Activated CD4-positive, alpha-beta T cell treated with anti-CD3 and anti-CD28 coated beads, Interleukin-2, amount 50 U/mL, for 16 hours (primary cell): ENCODE measurements at regions not wholly inside any gene's neighbourhood (a gene's known extent, or its start where the extent isn't known, plus 50 kb on each side); places are given as distances from the start of the nearest gene placed in this dataset.
"Not testable (repeated sequence)": the region's sequence is repeated elsewhere in the genome, so short reads cannot be mapped to it uniquely, and the experiment has no call there.

Experiments
- DNase-seq: peaks from one replicate; pipeline ENCODE4 v3.0.0-alpha.2; 2020

DNA sequence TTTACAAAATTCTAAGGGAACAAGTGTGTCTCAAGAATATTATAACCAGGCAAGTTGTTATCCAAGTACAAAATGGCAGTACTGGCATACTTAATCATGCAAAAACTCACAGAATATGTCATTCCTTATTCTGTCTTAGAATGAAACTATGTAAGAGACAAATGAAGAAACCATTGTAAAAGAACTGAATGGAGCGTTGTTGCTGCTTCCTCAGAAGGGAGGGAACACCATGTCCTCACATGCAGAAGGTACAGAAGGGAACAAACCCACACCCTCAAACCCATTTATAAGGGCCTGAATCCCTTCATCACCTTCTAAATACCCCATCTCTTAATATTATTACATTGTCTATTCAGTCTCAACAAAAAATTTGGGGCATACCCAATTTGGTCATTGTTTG lies 960.0 kb downstream of the LTN1 start:
- DNase-seq = not testable (repeated sequence)

DNA sequence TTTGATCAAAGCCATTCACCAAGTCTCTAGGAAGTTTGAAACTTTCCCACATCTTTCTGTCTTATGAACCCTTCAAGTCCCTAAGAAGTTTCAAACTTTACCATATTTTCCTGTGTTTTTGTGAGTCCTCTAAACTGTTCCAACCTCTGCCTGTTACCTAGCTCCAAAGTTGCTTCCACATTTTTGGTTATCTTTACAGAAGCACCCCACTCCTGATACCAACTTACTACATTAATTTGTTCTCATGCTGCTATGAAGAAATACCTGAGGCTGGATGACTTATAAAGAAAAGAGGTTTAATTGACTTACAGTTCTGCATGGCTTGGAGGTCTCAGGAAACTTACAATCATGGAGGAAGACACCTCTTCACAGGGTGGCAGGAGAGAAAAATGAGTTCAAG lies 961.6 kb downstream of the LTN1 start:
- not testable (repeated sequence) for DNase-seq

DNA sequence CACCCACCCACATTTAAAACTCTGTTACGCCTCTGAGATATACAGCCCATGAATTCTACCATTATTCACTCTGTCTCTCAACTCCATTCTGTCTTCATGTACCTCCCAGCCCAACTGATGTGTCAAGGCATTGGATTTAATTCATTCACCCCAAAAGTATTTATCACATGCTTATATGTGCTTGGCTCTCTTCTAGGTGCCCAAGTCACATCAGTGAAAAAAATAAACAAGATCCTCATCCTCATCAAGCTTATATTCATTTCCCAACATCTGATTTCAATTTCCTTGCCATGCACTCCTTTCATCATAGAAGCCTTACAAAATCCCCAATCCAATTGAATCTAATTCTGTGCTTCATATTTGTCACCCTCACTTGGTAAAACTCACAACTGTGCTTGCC lies 967.6 kb downstream of the LTN1 start:
- DNase-seq = no peak

DNA sequence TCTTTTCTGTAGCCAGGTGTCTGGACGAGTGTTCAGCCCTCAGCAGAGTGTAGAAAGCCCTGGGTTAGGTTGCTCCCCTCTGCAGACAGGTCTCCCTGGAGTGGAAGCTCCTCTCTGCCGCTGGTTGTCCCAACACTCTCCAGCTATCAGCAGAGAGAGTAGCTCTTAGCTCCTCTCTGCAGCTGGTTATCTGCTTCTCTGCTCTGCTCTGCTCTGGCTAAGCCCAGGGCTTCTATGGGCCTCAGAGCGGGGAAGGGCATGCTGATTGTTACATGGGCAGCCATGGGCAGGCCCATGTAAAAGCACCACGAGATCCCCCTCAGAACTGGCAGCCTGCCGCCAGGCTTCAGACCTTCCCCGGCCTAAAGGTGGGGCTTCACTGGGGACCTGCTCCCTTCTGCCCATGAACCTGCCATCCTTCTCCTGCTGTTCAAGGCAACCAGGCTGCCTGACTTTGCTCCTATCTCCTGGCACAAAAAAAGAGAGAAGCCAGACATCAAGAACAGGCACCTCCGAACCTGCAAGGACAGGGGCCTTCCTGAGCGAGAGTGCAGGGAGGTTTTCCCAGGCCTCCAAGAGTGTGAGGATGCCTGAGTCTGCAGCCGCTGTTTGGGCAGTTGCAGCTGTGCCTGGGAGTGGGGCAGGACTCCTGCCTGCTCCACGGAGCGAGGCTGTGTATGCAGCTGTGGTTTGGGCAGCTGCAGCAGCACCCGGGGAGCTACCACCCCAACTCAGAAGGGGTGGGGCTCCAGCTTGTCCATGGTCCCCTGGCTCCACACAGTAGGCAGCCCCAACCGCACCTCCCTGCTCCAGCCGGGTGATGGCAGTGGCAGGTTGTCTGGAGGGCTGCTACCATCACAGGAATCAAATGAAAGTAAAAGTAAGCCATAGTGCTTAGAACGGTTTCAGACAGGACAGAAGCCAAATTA lies 973.7 kb downstream of the LTN1 start:
- no peak for DNase-seq

DNA sequence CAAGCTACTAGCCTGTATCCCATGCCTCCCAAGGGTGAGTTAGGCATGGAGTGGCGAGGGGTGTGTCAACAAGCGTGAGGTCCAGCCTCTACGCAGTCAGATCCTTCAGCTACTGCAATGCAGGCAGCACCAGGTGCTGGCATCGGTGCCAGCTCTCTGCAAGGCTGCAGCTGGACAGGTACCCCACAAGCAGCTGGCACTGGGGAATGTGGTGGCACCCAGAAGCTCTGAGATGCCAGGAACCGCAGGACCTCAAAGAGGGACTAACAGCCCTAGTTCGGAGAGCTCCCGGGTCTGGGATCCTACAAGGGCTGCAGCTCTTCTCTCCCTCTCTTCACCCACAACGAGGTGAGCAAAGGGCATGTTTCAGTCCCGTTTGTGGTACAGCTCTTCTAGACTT lies 974.5 kb downstream of the LTN1 start:
- no peak for DNase-seq

DNA sequence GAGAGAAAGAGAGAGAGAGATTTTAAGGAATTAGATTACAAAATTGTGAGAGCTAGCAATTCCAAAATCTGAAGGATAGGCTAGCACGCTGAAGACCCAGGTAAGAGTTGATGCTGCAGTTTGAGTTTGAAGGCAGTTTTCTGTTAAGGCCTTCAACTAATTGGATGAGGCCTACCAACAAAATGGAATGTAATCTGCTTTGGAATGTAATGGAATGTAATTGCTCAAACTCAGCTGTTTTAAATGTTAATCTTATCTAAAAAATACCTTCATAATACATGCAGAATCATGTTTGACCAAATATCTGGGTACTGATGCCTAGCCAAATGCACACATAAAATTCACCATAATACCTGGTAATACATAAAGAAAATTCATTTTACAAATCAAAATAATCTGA lies 976.1 kb downstream of the LTN1 start:
- no peak for DNase-seq

DNA sequence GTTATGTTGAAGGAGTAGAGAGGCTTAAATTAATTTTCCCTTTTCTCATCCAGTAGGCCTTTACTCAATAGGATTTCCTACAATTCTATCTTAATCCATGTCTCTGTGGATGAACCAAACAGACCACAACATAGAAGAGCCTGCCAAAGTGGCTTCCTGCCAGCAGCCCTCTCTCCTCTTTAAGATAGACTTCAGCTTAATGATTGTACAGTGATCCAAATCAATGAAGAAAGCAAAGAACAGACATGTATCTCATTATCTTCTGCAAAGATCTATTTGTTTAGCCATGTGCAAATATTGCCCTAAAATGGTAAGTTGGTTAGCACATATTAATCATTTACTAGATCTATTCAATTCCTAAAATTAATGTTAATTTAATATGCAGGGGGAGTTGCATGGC lies 979.6 kb downstream of the LTN1 start:
- not testable (repeated sequence) for DNase-seq

DNA sequence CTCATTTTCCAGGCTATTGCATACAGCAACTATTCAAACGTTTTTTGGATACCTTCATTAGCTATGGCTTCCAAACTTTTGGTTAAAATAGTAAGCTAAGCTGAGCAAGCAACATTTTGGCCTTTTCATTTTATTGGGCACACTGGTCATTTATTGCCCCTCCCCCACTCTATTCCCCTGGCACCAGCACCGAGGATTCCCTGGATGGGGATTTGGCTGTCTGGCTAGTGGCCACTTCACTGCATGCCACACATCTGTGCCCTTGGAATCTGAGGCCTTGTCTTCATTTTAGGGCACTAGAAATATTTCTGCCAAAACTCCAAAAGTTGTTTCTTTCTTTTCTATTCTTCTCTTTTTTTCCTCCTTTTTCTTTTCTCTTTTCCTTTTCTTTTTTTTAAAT lies 980.7 kb downstream of the LTN1 start:
- not testable (repeated sequence) for DNase-seq

DNA sequence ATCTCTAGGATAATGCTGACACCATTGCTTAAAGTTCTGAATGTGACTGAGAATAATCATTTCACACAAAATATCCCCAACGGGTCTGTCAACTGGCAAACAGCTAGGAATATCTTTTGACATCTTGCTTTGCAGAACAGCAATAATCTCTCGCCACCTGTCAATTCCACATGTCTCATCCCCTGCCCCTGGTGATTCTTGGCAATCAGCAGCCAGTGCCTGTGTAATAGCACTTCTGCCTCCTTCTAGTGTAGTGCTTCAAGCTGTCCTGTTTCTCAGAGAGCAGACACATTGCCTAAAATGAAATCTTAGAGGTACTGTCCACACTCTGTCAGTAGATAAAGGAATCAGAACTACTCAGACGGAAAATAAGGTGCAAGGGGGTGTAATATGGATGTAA lies 984.4 kb downstream of the LTN1 start:
- not testable (repeated sequence) for DNase-seq

DNA sequence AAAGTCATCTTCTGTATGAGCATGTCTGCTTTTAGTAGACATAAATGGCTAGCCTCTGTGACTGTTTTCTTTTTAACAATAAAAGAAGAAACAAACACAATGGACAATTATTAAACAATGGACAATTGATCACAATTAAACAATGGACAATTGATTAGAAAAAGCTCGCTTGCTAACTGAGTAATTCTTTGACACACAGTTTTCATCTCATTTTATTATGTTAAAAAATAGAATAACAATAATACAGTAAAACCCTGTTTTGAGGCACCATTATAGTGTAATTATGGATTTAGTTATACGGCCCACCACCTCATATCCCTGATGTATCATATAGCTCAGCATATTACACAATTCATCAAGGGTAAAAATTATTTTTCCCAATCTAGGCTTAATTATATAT lies 989.0 kb downstream of the LTN1 start:
- not testable (repeated sequence) for DNase-seq

DNA sequence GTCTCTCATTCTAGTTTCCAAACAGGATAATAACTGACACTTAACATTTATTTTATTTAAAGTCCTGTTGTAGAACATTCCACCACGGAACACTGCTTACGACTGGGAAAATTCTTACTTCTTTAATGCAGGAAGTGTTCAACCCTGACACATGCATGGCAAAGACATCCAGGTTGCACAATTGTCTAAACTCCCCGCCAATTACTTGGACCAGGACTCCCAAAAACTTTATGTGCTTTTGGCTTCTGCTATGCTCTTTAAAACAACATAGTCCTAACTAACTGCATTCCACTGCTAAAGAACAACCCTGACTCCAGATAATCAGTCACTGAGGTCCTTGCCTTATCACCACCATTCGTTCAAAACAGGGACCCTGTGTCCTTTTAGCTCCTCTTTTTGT lies 995.8 kb downstream of the LTN1 start:
- DNase-seq = not testable (repeated sequence)

DNA sequence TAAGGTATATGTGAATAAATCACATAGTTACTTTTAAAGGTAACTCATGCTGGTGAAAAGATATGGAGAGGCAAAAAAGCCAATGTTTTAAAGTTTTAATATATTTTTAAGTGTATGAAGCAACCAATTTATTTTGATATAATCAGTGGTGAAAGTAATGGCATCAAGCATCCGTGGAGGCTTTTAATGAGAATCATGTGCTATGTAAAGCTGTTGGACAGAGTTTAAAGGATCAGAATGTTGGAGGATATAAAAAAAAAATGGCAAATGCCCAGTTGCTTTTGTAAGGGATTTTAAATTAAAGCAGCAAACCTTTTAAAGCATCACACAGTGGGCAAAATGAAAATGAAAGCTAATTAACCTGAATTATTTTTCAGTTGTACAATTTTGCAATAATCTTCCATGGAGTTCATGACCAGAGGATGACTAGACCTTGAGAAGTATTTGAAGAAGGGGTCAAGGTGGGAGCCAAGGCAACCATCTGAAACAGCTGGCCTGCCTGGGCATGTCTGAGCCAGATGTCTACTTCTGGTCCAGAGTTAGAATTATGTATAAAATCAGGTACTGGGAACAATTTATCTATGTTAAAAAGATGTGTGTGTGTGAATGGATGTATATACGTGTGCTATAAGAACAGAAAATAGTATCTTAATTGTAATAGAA lies 1007.9 kb downstream of the LTN1 start:
- DNase-seq = not testable (repeated sequence)

DNA sequence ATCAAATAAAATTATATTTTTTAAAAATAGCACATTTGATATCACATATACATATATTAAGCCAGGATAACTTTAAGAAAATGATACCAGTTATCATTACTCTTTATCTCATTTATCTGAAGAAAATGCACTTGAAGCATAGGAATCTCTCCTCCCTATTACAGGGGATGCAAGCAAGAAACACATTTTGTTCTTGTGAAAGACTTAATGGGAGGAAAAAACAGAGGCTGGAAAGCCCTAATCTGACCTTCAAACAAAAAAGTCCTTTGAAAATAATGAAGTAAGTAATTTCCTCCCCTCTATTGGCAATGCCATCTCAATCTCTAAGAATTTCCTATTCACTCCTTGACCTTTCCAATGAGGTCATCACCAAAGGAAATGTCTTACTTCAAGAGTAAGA lies 1012.6 kb upstream of the ADAMTS5 start:
- DNase-seq = not testable (repeated sequence)

DNA sequence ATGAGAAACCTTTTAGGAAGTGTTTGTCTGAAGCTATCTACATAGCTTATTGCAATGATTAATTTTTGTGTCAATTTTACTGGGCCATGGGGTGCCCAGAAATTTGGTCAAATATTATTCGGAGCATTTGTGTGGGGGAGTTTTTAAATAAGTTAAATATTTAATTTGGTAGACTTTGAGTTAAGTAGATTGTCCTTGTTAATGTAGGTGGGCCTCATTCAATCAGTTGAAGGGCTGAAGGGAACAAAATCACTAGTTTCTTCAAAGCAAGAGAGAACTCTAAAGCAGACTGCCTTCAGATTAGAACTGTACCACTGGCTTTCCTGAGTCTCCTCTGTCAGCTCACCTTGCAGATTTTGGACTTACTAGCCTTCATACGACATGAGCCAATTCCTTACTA lies 1008.6 kb upstream of the ADAMTS5 start:
- DNase-seq = no peak

DNA sequence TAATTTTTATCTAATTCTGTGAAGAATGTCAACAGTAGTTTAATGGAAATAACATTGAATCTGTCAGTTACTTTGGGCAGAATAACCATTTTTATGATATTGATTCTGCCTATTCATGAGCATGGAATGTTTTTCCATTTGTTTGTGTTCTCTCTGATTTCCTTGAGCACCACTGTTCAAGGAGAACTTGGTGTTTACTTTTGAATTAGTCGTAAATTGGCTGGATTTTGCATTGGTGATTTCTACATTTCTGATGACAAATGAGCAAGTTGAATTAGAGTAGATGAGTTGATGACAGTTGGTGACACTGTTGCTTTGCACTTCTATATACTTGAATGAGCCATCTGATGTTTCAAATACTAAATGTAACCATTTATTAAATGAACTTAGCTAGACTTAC lies 1007.3 kb upstream of the ADAMTS5 start:
- not testable (repeated sequence) for DNase-seq

DNA sequence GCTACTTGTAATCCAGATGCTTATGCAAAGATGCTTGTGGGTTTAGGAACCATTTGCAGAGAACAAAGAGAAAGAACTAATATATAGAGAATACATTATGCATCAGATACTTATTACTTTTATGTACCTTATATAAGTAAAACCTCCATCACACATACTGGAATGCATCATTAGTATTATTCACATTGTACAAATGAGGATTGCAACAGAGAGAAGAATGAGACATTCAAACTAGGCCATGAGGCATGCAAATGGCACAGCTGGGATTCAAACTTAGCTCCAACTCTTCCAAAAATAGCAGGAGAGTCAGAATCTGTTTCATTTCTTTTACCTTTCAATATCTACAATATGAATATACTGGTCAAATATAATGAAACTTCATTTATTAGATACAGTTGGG lies 1001.4 kb upstream of the ADAMTS5 start:
- DNase-seq = not testable (repeated sequence)

DNA sequence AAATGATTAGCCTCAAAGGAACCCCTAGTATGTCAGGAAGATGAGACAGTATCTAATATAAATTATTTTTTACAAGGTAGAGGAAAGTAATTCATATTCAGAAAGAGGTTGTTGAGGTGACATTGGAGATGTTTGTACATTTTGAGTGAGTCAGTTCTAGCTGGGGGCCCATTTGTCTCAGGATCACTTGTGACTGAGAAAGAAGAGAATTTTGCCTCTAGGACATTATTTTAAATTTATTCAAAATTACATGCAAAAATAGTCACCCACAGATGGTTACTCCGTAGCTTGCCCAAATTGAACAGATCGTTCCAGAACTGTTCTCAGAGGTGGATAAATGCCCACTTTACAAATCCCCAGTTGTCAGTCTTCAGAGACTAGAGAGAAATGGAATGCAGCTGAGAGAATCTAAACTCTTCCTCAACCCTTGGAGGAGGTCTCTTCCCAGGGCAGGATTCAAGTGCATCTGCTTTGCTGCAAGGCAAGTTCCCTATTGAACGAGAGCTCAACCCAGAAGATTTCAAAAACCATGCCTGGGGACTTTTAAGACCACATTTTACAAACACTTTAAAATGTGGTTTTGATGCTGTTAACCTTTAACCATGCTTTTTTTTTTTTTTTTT lies 987.8 kb upstream of the ADAMTS5 start:
- DNase-seq = no peak

DNA sequence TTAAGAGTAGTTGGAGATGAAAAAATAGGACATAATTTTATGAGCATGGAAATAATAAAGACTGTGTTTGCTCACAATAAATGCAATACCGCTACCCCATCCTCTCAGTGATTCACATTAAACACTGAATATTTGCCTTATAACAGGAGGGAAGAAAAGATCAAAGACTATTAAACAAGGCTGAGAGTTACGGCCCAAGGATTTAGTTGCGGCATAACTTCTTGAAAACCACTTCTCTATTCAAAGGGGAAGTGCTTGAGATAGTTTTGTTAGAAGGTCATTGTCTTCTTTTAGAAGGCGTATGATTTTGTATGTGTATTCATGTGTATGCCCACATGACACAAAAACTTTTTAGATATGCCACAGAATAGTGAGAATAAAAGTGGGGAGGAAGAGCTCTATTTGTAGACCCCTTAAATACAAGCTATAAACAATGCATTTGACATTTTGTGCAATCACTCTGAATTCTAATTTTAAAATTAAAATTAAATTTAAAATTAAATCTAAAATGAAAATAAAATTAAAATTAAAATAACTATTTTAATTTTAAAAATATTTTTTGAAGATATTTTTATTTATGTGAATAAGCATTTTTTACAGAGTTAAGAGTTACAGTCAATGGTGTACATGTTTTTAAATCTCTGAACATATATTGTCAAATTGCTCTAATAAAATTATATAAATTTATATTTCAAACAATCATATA lies 986.6 kb upstream of the ADAMTS5 start:
- no peak for DNase-seq

DNA sequence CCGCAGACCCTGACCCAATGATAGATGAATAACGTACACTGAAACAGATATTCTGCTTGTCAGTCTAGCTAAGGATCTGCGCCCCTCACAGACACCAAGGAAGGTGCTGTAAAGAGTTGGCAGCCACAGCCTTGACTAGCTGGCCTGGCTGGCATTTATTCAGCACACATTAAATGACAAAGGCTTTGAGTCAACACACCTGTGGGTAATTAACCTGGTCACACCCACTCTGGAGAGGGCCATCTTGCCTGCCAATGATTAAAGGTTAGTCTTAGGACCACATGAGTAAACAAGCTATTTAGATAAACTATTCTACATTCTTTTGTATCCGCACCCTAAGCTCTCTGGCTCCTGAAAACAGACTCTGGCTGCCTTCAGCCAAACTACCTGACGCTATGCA lies 982.2 kb upstream of the ADAMTS5 start:
- not testable (repeated sequence) for DNase-seq

DNA sequence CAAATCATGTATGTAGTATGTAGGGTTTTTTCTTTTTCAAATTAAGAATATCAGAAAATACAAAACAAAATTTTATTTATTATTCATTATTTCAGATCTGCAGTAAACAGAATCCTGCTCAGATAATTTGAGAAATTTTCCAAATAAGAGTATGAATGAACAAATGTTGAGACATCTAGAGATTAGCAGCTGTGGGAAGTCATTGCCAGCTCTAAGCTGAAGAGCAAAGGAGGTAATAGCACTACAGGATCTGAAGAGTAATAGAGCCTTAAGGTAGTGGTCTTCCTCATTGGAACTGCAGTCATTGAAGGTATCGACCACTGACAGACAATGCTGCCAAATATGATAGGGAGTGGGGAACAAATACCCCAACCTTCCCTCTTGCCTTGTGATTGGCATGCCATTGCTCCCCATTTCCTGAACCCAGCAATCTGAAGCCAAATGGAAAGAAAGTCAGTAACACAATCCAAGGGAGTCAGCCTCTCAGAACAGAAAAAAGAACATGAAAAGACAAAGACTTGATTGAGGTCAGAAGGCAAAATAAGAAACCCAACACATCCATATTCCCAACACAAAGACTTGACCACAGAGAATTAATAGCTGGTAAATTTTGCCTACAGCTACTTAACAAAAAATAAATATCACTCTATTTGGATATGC lies 963.4 kb upstream of the ADAMTS5 start:
- not testable (repeated sequence) for DNase-seq

DNA sequence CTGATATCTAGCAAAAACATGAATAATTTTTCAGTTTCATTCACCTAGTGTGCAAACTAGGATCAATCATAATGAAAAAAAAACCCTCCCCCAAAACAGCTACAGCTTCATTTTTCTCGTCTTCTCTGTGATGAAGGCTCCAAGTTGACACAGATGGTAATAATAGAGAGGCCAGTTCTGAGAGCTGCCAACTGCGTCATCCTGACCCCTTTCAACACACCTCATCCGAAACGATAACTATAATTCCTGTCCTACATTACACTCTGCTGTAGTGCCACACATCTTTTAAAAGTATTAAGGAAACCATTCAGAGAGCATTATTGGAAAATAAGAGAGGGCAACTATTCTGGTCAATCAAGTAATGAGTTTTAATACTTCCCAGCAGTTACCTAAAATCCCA lies 962.3 kb upstream of the ADAMTS5 start:
- not testable (repeated sequence) for DNase-seq

DNA sequence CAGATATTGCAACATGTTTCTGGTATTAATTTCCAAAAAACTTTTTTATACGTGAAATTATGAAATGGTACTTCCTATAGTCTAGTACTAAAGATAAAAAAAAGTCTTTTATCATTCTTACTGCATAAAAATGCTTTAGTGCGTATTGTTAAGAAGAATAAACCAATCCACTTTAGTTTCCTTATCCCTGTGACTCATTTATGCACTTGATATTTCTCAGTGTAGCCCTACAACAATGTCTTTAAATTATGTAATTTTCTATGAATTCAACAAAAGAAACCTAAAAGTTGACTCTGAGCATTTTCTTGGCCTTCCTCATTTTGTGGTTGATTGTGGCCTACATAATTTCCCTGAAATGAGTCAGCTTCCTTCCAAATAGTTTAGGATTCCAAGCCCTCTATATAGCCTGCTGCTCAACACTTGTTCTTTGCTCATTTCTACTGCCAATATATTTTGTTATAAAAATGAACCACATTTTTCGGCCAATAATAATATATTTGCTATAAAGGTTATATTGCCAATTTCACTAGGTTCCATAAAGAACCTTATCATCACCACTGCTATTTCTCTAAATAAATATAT lies 961.7 kb upstream of the ADAMTS5 start:
- DNase-seq = not testable (repeated sequence)
